Tibial artery (tissue), 4 donors: ENCODE measurements at regions not wholly inside any gene's neighbourhood (a gene's known extent, or its start where the extent isn't known, plus 50 kb on each side); places are given as distances from the start of the nearest gene placed in this dataset.

Experiments
- DNase-seq, 2 donors: peaks; one replicate each; pipeline ENCODE4 v3.0.0-alpha.2; 2019
- H3K27ac ChIP-seq, 2 donors: fragments of 200-600 bp; sonication (generic) in 1 of 2; 1 replicate in 1 of 2; 2 replicates in 1 of 2; pipeline ENCODE4 v1.5.1; 2018 to 2019; ENCODE audit warnings: mild to moderate bottlenecking in 1 of 2
- H3K27me3 ChIP-seq, 2 donors: fragments of 200-600 bp; sonication (generic) in 1 of 2; one replicate each; pipeline versions ENCODE4 v1.5.1 to v1.6.0; 2016 to 2019
- H3K36me3 ChIP-seq, 3 donors: fragments of 200-600 bp; sonication (generic) in 2 of 3; one replicate each; pipeline ENCODE4 v1.5.1; 2016 to 2019; ENCODE audit warnings: mild to moderate bottlenecking in 2 of 3
- H3K4me1 ChIP-seq, 4 donors: fragments of 200-600 bp; sonication (generic) in 2 of 4; 1 replicate in 3 of 4; 2 replicates in 1 of 4; pipeline ENCODE4 v1.5.1; 2016 to 2019
- H3K4me3 ChIP-seq, 2 donors: fragments of 200-600 bp; sonication (generic) in 1 of 2; 1 replicate in 1 of 2; 2 replicates in 1 of 2; pipeline ENCODE4 v1.5.1; 2018 to 2019; ENCODE audit warnings: mild to moderate bottlenecking in 2 of 2
- H3K9me3 ChIP-seq, 3 donors: fragments of 200-600 bp; sonication (generic) in 1 of 3; one replicate each; pipeline ENCODE4 v1.5.1; 2016 to 2019
- intact Hi-C: fragments of 100-400 bp; cut with DNase I; formaldehyde crosslinking; loops from one replicate; pipeline ENCODE4 v1.15.0; 2023; ENCODE audit warnings: low total_unique reads
- TF ChIP-seq, protein P1 (sequence below), 2 experiments: fragments of 200-600 bp in 1 of 2; fragments of 450-650 bp in 1 of 2; IDR thresholded peaks; one replicate each; pipeline ENCODE4 v1.5.1; 2017 to 2019; ENCODE audit warnings: antibody characterized with exemption in 2 of 2, mild to moderate bottlenecking in 1 of 2, moderate library complexity in 1 of 2

DNA sequence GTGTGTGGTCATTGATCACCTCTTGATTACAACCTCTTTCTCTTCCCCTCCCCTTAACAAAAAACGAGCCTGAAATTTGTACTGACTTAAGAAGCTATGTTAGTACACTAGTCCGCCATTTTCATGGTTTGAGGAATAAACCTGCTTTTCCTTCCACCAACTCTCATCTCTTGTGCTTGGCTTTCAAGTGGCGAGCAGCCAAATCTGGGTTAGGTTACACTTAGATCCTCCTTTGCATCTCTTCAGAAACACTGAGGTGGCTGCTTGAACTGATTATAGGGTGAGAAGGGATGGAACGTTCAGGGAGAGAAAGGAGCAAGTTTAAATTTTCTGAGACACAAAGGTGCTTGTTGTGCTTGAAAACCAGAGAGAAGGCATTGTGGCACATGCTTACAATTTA is 2171.4 kb downstream of the LRRC4C start:
- Histone ChIP-seq H3K27ac (no peak overlapping the region), H3K4me1 (no peaks in the 10 kb centered on the region), H3K27me3 (no peaks in the 10 kb centered on the region), H3K9me3 (peaks cover 0 to 7% (median 0%) of the 10 kb centered on the region in 3 donors), H3K36me3 (no peaks in the 10 kb centered on the region), H3K4me3 (no peak overlapping the region)
- TF ChIP-seq, protein P1, sequence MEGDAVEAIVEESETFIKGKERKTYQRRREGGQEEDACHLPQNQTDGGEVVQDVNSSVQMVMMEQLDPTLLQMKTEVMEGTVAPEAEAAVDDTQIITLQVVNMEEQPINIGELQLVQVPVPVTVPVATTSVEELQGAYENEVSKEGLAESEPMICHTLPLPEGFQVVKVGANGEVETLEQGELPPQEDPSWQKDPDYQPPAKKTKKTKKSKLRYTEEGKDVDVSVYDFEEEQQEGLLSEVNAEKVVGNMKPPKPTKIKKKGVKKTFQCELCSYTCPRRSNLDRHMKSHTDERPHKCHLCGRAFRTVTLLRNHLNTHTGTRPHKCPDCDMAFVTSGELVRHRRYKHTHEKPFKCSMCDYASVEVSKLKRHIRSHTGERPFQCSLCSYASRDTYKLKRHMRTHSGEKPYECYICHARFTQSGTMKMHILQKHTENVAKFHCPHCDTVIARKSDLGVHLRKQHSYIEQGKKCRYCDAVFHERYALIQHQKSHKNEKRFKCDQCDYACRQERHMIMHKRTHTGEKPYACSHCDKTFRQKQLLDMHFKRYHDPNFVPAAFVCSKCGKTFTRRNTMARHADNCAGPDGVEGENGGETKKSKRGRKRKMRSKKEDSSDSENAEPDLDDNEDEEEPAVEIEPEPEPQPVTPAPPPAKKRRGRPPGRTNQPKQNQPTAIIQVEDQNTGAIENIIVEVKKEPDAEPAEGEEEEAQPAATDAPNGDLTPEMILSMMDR (IDR thresholded peaks at IDR 0.05): no peak
- no peak for DNase-seq
- intact Hi-C loops: no loop called here

GRCh38 chr11:39268176-39268690 is 2191.2 kb downstream of the LRRC4C start:
- TF ChIP-seq, protein P1 (IDR thresholded peaks at IDR 0.05): no peak
- Histone ChIP-seq H3K4me3 (no peak overlapping the region), H3K27me3 (no peaks in the 10 kb centered on the region), H3K9me3 (no peaks in the 10 kb centered on the region), H3K4me1 (no peaks in the 10 kb centered on the region), H3K27ac (no peak overlapping the region), H3K36me3 (no peaks in the 10 kb centered on the region)
- intact Hi-C loops: no loop called here
- no peak for DNase-seq

DNA sequence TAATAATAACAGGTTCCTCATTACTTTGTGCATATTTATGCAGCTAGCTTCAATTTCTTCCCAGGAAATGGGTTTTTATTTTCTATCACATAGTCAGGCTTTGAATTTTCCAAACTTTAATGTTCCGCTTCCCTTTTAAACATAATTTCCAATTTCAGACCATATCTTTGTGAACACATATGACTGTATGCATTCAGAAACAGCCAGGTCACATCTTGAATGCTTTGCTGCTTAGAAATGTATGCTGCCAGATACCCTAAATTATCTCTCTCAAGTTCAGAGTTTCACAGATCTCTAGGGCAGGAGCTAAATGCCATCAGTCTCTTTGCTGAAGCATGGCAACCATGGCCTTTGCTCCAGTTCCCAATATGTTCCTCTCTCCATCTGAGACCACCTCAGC is 2203.8 kb downstream of the LRRC4C start:
- H3K4me1 ChIP-seq: no peaks in the 10 kb centered on the region

GRCh38 chr11:39249566-39250365 is 2209.7 kb downstream of the LRRC4C start:
- TF ChIP-seq, protein P1 (IDR thresholded peaks at IDR 0.05): no peak
- Histone ChIP-seq H3K4me3 (no peak overlapping the region), H3K36me3 (no peaks in the 10 kb centered on the region), H3K27me3 (no peaks in the 10 kb centered on the region), H3K27ac (no peak overlapping the region), H3K9me3 (peaks cover 0 to 2% (median under 1%) of the 10 kb centered on the region in 3 donors), H3K4me1 (no peaks in the 10 kb centered on the region)
- intact Hi-C loops: no loop called here
- DNase-seq: no peak

More for the DNA sequence above, 2203.8 kb downstream of the LRRC4C start:
- Histone ChIP-seq H3K36me3 (no peaks in the 10 kb centered on the region), H3K27ac (no peak overlapping the region), H3K27me3 (no peaks in the 10 kb centered on the region), H3K4me3 (no peak overlapping the region), H3K9me3 (peaks cover 0 to 22% (median 21%) of the 10 kb centered on the region in 3 donors)
- intact Hi-C loops: no loop called here
- TF ChIP-seq, protein P1 (IDR thresholded peaks at IDR 0.05): no peak
- DNase-seq: no peak

GRCh38 chr11:39247570-39248137 is 2211.8 kb downstream of the LRRC4C start:
- Histone ChIP-seq H3K27me3 (no peaks in the 10 kb centered on the region), H3K27ac (no peak overlapping the region), H3K9me3 (no peaks in the 10 kb centered on the region), H3K4me1 (no peaks in the 10 kb centered on the region), H3K36me3 (no peaks in the 10 kb centered on the region), H3K4me3 (no peak overlapping the region)
- TF ChIP-seq, protein P1 (IDR thresholded peaks at IDR 0.05): no peak
- no peak for DNase-seq
- intact Hi-C loops: no loop called here
